Fibroblast of lung (primary cell): ENCODE measurements at regions not wholly inside any gene's neighbourhood (a gene's known extent, or its start where the extent isn't known, plus 50 kb on each side); places are given as distances from the start of the nearest gene placed in this dataset.

Experiments
- DNase-seq, 2 donors: peaks; one replicate each; pipeline versions ENCODE4 v3.0.0 to v3.0.0-alpha.2; 2010; ENCODE audit warnings: low read depth in 2 of 2
- H2AFZ ChIP-seq: 2 replicates; pipeline ENCODE4 v1.5.1; 2012; ENCODE audit warnings: low read length, control low read depth, inconsistent platforms
- H3K27ac ChIP-seq: 2 replicates; pipeline ENCODE4 v1.5.1; 2011; ENCODE audit warnings: low read length, control low read depth; ENCODE audit not compliant: insufficient read depth
- H3K27me3 ChIP-seq: 2 replicates; pipeline ENCODE4 v1.5.1; 2011; ENCODE audit warnings: mild to moderate bottlenecking, low read length; ENCODE audit not compliant: control insufficient read depth, insufficient read depth
- H3K36me3 ChIP-seq: 2 replicates; pipeline ENCODE4 v1.5.1; 2011; ENCODE audit warnings: low read length; ENCODE audit not compliant: control insufficient read depth, insufficient read depth
- H3K4me1 ChIP-seq: 2 replicates; pipeline ENCODE4 v1.5.1; 2011; ENCODE audit warnings: low read length; ENCODE audit not compliant: control insufficient read depth, insufficient read depth; ENCODE audit errors: extremely low read depth
- H3K4me2 ChIP-seq: 2 replicates; pipeline ENCODE4 v1.5.1; 2011; ENCODE audit warnings: low read length, control low read depth; ENCODE audit not compliant: insufficient read depth; ENCODE audit errors: extremely low read depth
- H3K4me3 ChIP-seq, 4 experiments: fragments of 200-600 bp in 1 of 4; sonication (generic) in 1 of 4; replicated peaks in 1 of 4; 2 replicates each; pipeline ENCODE4 v1.5.1; 2011 to 2016; ENCODE audit warnings: low read length in 4 of 4, low read depth in 3 of 4, mild to moderate bottlenecking in 3 of 4, control low read depth in 2 of 4, inconsistent platforms in 1 of 4, mixed read lengths in 1 of 4; ENCODE audit not compliant: insufficient read depth in 1 of 4; ENCODE audit errors: control extremely low read depth in 1 of 4
- H3K79me2 ChIP-seq: 2 replicates; pipeline ENCODE4 v1.5.1; 2012; ENCODE audit warnings: mild to moderate bottlenecking, low read length, inconsistent platforms; ENCODE audit not compliant: control insufficient read depth, insufficient read depth
- H3K9ac ChIP-seq: 2 replicates; pipeline ENCODE4 v1.5.1; 2011; ENCODE audit warnings: mild to moderate bottlenecking, low read length, control low read depth; ENCODE audit not compliant: insufficient read depth
- H3K9me3 ChIP-seq: 2 replicates; pipeline ENCODE4 v1.5.1; 2012; ENCODE audit warnings: low read depth, low read length; ENCODE audit not compliant: control insufficient read depth, insufficient read depth
- H4K20me1 ChIP-seq: 2 replicates; pipeline ENCODE4 v1.5.1; 2011; ENCODE audit warnings: low read length; ENCODE audit not compliant: control insufficient read depth, insufficient read depth; ENCODE audit errors: extremely low read depth
- CTCF ChIP-seq, 2 donors: IDR thresholded peaks in 1 of 2; conservative IDR thresholded peaks in 1 of 2; 1 replicate in 1 of 2; 2 replicates in 1 of 2; pipeline ENCODE4 v1.5.1; 2011 to 2012; ENCODE audit warnings: low read length in 2 of 2, control low read depth in 1 of 2, inconsistent platforms in 1 of 2, low read depth in 1 of 2, mild to moderate bottlenecking in 1 of 2
- EZH2 ChIP-seq: IDR thresholded peaks from 2 replicates; pipeline ENCODE4 v1.5.1; 2012; ENCODE audit warnings: low read length, control low read depth, mild to moderate bottlenecking; ENCODE audit errors: missing control alignments

DNA sequence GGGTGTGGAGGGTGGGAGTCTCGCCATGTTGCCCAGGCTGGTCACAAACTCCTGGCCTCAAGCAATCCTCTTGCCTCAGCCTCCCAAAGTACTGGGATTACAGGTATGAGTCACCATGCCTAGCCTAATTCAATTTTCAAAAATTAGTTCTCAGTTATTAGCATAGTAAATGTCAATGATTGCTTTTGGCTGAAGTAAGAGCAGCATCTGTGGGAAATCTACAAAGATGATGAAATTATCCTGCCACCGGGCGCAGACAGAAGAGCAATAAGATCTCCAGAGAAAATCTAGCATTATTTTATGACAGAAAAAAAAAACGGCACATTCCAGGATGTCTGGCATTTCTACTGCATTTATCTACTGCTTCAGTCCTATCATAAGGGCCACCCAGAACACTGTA is 97.9 kb upstream of the DAAM1 start:
- H3K27ac ChIP-seq: no peak overlapping the region
- no peaks in the 10 kb centered on the region for H4K20me1 ChIP-seq
- H3K4me3 ChIP-seq: no peak overlapping the region
- H3K79me2 ChIP-seq: no peaks in the 10 kb centered on the region
- H3K4me2 ChIP-seq: no peak overlapping the region
- TF ChIP-seq CTCF (conservative IDR thresholded peaks at IDR 0.05 in 1 of 2, IDR thresholded peaks at IDR 0.05 in 1 of 2; ENCODE audit: low read depth in 1 of 2, low read length in 2 of 2): no peak
- no peaks in the 10 kb centered on the region for H3K9me3 ChIP-seq
- no peaks in the 10 kb centered on the region for H3K27me3 ChIP-seq
- H3K36me3 ChIP-seq: no peaks in the 10 kb centered on the region
- no peak overlapping the region for H3K9ac ChIP-seq
- no peak for DNase-seq
- no peak overlapping the region for H2AFZ ChIP-seq
- H3K4me1 ChIP-seq: no peaks in the 10 kb centered on the region

DNA sequence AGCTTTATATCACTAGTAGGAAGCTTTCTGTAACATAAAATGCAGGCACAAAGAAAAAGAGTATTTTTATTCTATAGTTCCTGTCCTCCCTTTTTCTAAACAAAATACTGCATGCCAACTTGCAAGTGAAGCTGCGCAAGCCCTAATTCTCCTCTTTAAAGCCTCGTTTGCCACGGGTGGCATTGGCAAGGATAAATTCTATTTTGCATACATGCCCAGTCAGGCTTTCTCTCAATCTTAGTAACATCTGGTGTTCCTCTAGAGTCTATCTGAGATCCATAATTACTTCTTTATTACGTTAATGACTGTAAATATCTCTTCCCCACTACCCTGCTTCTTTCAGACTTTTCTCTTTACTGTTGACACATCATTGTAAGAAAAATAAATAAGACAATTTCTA is 97.1 kb upstream of the DAAM1 start:
- no peak overlapping the region for H3K9ac ChIP-seq
- H4K20me1 ChIP-seq: no peaks in the 10 kb centered on the region
- H3K4me2 ChIP-seq: no peak overlapping the region
- no peak overlapping the region for H3K4me3 ChIP-seq
- H3K4me1 ChIP-seq: no peaks in the 10 kb centered on the region
- no peaks in the 10 kb centered on the region for H3K36me3 ChIP-seq
- H3K27ac ChIP-seq: no peak overlapping the region
- DNase-seq: no peak
- H3K9me3 ChIP-seq: no peaks in the 10 kb centered on the region
- H3K79me2 ChIP-seq: no peaks in the 10 kb centered on the region
- no peaks in the 10 kb centered on the region for H3K27me3 ChIP-seq
- H2AFZ ChIP-seq: no peak overlapping the region
- TF ChIP-seq CTCF (conservative IDR thresholded peaks at IDR 0.05 in 1 of 2, IDR thresholded peaks at IDR 0.05 in 1 of 2; ENCODE audit: low read depth in 1 of 2, low read length in 2 of 2): no peak
- TF ChIP-seq EZH2: no peak

DNA sequence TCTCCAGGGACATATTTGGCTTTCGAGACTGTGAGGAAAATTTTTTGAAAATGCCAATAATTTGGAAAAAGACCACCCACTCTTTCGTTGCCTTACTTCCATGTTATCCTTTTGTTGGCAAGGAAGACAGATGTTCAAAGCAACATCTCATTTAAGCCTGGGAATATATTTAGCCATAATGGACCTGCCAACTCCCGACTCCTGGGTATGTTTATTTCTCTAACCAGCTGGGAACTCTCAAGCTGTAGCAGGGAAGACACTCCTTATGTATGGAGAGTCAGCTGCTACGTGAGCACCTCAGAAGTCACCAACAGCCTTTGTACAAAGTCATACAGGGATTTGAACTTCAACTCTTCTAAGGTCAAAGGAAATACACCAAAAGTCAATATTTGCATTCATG is 96.5 kb upstream of the DAAM1 start:
- no peak for DNase-seq
- no peaks in the 10 kb centered on the region for H3K36me3 ChIP-seq
- H4K20me1 ChIP-seq: no peaks in the 10 kb centered on the region
- H3K4me3 ChIP-seq: no peak overlapping the region
- no peak overlapping the region for H2AFZ ChIP-seq
- no peak for TF ChIP-seq CTCF (conservative IDR thresholded peaks at IDR 0.05 in 1 of 2, IDR thresholded peaks at IDR 0.05 in 1 of 2; ENCODE audit: low read depth in 1 of 2, low read length in 2 of 2)
- no peak for TF ChIP-seq EZH2
- no peaks in the 10 kb centered on the region for H3K27me3 ChIP-seq
- H3K4me2 ChIP-seq: no peak overlapping the region
- no peak overlapping the region for H3K27ac ChIP-seq
- H3K9me3 ChIP-seq: no peaks in the 10 kb centered on the region
- H3K9ac ChIP-seq: no peak overlapping the region
- no peaks in the 10 kb centered on the region for H3K4me1 ChIP-seq
- no peaks in the 10 kb centered on the region for H3K79me2 ChIP-seq
